Spinal cord (tissue), 9 donors: ENCODE measurements at regions not wholly inside any gene's neighbourhood (a gene's known extent, or its start where the extent isn't known, plus 50 kb on each side); places are given as distances from the start of the nearest gene placed in this dataset.
A peak's percentile ranks its signal among the peaks of the same experiment; 100 is the strongest.
"Not testable (repeated sequence)": the region's sequence is repeated elsewhere in the genome, so short reads cannot be mapped to it uniquely, and the experiment has no call there.

Experiments used
- DNase-seq, 6 donors: peaks; one replicate each; pipeline versions ENCODE4 v3.0.0 to v3.0.0-alpha.2; 2013 to 2015; ENCODE audit warnings: low spot score in 6 of 6, low read depth in 4 of 6
- H3K27ac ChIP-seq: one replicate; pipeline ENCODE4 v1.5.1; 2013; ENCODE audit warnings: low read depth, low read length, control low read depth
- H3K27me3 ChIP-seq: one replicate; pipeline ENCODE4 v1.6.1; 2013; ENCODE audit warnings: low read length; ENCODE audit not compliant: control insufficient read depth, insufficient read depth
- H3K36me3 ChIP-seq: one replicate; pipeline ENCODE4 v1.6.1; 2013; ENCODE audit warnings: low read length; ENCODE audit not compliant: control insufficient read depth, insufficient read depth
- H3K4me1 ChIP-seq: one replicate; pipeline ENCODE4 v1.6.1; 2013; ENCODE audit warnings: low read length; ENCODE audit not compliant: control insufficient read depth, insufficient read depth
- H3K4me3 ChIP-seq: one replicate; pipeline ENCODE4 v1.5.1; 2013; ENCODE audit warnings: low read depth, low read length, control low read depth
- H3K9me3 ChIP-seq: one replicate; pipeline ENCODE4 v1.6.1; 2013; ENCODE audit warnings: low read length; ENCODE audit not compliant: control insufficient read depth, insufficient read depth
- WGBS: methylation state at CpG from one replicate; pipeline ENCODE4 v1.1.5; 2013; ENCODE audit warnings: missing lambda C conversion rate; ENCODE audit not compliant: insufficient coverage; 5-methylcytosine and 5-hydroxymethylcytosine counted together
- donor health status: healthy.

GRCh38 chr5:145521523-145521922 is 313.6 kb downstream of the PRELID2 start:
- whole genome bisulfite sequencing: 100% methylated on average over 1 of the region's 1 CpG
- no peak for DNase-seq

GRCh38 chr5:145521066-145521465 is 314.1 kb downstream of the PRELID2 start:
- Histone ChIP-seq H3K4me3 (no peak overlapping the region), H3K36me3 (no peaks in the 10 kb centered on the region)

More at GRCh38 chr5:145521523-145521922, 313.6 kb downstream of the PRELID2 start:
- H3K27me3 ChIP-seq: no peaks in the 10 kb centered on the region
- H3K9me3 ChIP-seq: peaks cover 2% of the 10 kb centered on the region
- no peak overlapping the region for H3K4me3 ChIP-seq
- H3K36me3 ChIP-seq: no peaks in the 10 kb centered on the region
- H3K27ac ChIP-seq: no peak overlapping the region
- peaks cover 3% of the 10 kb centered on the region for H3K4me1 ChIP-seq

DNA sequence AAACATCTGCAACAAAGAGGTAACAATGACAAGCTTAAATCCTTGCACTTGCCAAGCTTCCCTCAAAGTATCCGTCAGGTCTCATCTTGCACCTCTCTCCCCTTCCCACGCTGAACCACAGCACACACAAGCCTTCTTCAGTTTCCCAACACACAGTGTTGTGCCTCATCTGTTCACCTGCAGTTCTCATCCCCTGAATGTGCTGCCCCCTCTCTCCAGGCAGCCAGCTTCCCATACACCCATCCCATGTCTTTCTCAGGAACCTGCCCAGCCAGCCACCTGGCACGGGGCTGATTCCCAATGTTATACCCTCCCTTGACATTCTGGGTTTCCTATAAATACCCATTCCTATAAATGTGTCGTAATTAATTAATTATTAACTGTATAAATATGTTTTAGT is 314.8 kb downstream of the PRELID2 start:
- peaks cover 3% of the 10 kb centered on the region for H3K9me3 ChIP-seq
- no peak overlapping the region for H3K4me3 ChIP-seq
- no peak overlapping the region for H3K27ac ChIP-seq
- no peaks in the 10 kb centered on the region for H3K36me3 ChIP-seq
- peaks cover 3% of the 10 kb centered on the region for H3K4me1 ChIP-seq
- DNase-seq: no peak
- H3K27me3 ChIP-seq: no peaks in the 10 kb centered on the region
- 79% methylated on average over 2 of the region's 4 CpGs for WGBS

More at GRCh38 chr5:145521066-145521465, 314.1 kb downstream of the PRELID2 start:
- peak in 5 of 6 donors; percentile 21 to 95 (median 48) for DNase-seq
- H3K9me3 ChIP-seq: peaks cover 3% of the 10 kb centered on the region
- peaks cover 3% of the 10 kb centered on the region for H3K4me1 ChIP-seq
- 17% methylated on average over 1 of the region's 3 CpGs for WGBS
- H3K27me3 ChIP-seq: no peaks in the 10 kb centered on the region
- H3K27ac ChIP-seq: no peak overlapping the region

DNA sequence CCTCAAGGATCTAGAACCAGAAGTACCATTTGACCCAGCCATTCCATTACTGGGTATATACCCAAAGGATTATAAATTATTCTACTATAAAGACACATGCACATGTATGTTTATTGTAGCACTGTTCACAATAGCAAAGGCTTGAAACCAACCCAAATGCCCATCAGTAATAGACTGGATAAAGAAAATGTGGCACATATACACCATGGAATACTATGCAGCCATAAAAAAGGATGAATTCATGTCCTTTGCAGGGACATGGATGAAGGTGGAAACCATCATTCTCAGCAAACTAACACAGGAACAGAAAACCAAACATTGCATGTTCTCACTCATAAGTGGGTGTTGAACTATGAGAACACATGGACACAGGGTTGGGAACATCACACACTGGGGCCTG is 317.6 kb downstream of the PRELID2 start:
- not testable (repeated sequence) for H3K27me3 ChIP-seq, DNase-seq

GRCh38 chr5:145511351-145511750 is 323.8 kb downstream of the PRELID2 start:
- Histone ChIP-seq H3K36me3 (no peaks in the 10 kb centered on the region), H3K27ac (no peak overlapping the region), H3K9me3 (no peaks in the 10 kb centered on the region), H3K4me1 (no peaks in the 10 kb centered on the region), H3K4me3 (no peak overlapping the region), H3K27me3 (no peaks in the 10 kb centered on the region)
- no peak for DNase-seq
- 100% methylated on average over 2 of the region's 3 CpGs for WGBS

More for the DNA sequence above, 317.6 kb downstream of the PRELID2 start:
- not testable (repeated sequence) for H3K4me1 ChIP-seq, H3K9me3 ChIP-seq, H3K36me3 ChIP-seq, H3K27ac ChIP-seq, H3K4me3 ChIP-seq

GRCh38 chr5:145510769-145511168 is 324.4 kb downstream of the PRELID2 start:
- H3K27me3 ChIP-seq: no peaks in the 10 kb centered on the region
- WGBS: 88% methylated on average over 2 of the region's 2 CpGs
- DNase-seq: no peak
- no peaks in the 10 kb centered on the region for H3K36me3 ChIP-seq
- H3K4me3 ChIP-seq: no peak overlapping the region
- H3K4me1 ChIP-seq: no peaks in the 10 kb centered on the region
- H3K9me3 ChIP-seq: no peaks in the 10 kb centered on the region
- no peak overlapping the region for H3K27ac ChIP-seq

- Histone ChIP-seq H3K36me3 (no peaks in the 10 kb centered on the region), H3K4me3 (no peak overlapping the region), H3K9me3 (no peaks in the 10 kb centered on the region), H3K4me1 (no peaks in the 10 kb centered on the region), H3K27me3 (no peaks in the 10 kb centered on the region), H3K27ac (no peak overlapping the region)
- DNase-seq: peak in 2 of 6 donors; percentile 51 to 57
- no CpG with 5 or more reads among the region's 1 CpG for WGBS
Measured at GRCh38 chr5:145510324-145510723, 324.8 kb downstream of the PRELID2 start.

- WGBS: no CpG with 5 or more reads among the region's 2 CpGs
Measured at GRCh38 chr5:145509336-145510136, 325.6 kb downstream of the PRELID2 start.

GRCh38 chr5:145506185-145506850 is 328.8 kb downstream of the PRELID2 start:
- Histone ChIP-seq H3K9me3 (no peaks in the 10 kb centered on the region), H3K36me3 (no peaks in the 10 kb centered on the region), H3K27ac (no peak overlapping the region), H3K27me3 (no peaks in the 10 kb centered on the region), H3K4me3 (no peak overlapping the region), H3K4me1 (no peaks in the 10 kb centered on the region)
- no peak for DNase-seq
- WGBS: 100% methylated on average over 1 of the region's 3 CpGs

More at GRCh38 chr5:145509336-145510136, 325.6 kb downstream of the PRELID2 start:
- Histone ChIP-seq H3K4me3 (no peak overlapping the region), H3K36me3 (no peaks in the 10 kb centered on the region), H3K4me1 (no peaks in the 10 kb centered on the region), H3K27ac (no peak overlapping the region), H3K9me3 (no peaks in the 10 kb centered on the region), H3K27me3 (no peaks in the 10 kb centered on the region)
- no peak for DNase-seq

- H3K4me1 ChIP-seq: no peaks in the 10 kb centered on the region
- no peaks in the 10 kb centered on the region for H3K27me3 ChIP-seq
- no peak overlapping the region for H3K4me3 ChIP-seq
- WGBS: no CpG with 5 or more reads among the region's 1 CpG
- H3K9me3 ChIP-seq: no peaks in the 10 kb centered on the region
- DNase-seq: no peak
- no peaks in the 10 kb centered on the region for H3K36me3 ChIP-seq
- H3K27ac ChIP-seq: no peak overlapping the region
Measured at GRCh38 chr5:145502906-145503305, 332.2 kb downstream of the PRELID2 start.
